Ovary (tissue), 7 donors: ENCODE measurements at regions not wholly inside any gene's neighbourhood (a gene's known extent, or its start where the extent isn't known, plus 50 kb on each side); places are given as distances from the start of the nearest gene placed in this dataset.

Experiments used
- DNase-seq, 5 donors: peaks; one replicate each; pipeline ENCODE4 v3.0.0-alpha.2; 2019 to 2020
- H3K27ac ChIP-seq, 2 donors: fragments of 200-600 bp; one replicate each; pipeline versions ENCODE4 v1.5.1 to v1.8.0; 2019 to 2022
- H3K27me3 ChIP-seq: fragments of 200-600 bp; one replicate; pipeline ENCODE4 v1.8.0; 2022
- H3K36me3 ChIP-seq: fragments of 200-600 bp; sonication (generic); one replicate; pipeline ENCODE4 v1.5.1; 2019
- H3K4me1 ChIP-seq: one replicate; pipeline ENCODE4 v1.8.1; 2013; ENCODE audit warnings: mild to moderate bottlenecking, moderate library complexity; ENCODE audit not compliant: insufficient read depth
- H3K4me3 ChIP-seq: fragments of 200-600 bp; sonication (generic); one replicate; pipeline ENCODE4 v1.5.1; 2017
- H3K9me3 ChIP-seq, 2 donors: fragments of 200-600 bp in 1 of 2; sonication (generic) in 1 of 2; one replicate each; pipeline versions ENCODE4 v1.5.1 to v1.8.1; 2013 to 2019; ENCODE audit warnings: mild to moderate bottlenecking in 1 of 2, moderate library complexity in 1 of 2
- CTCF ChIP-seq, 3 donors: fragments of 450-650 bp in 2 of 3; fragments of 200-600 bp in 1 of 3; IDR thresholded peaks; one replicate each; pipeline versions ENCODE4 v1.5.1 to v1.8.0; 2016 to 2022; ENCODE audit warnings: antibody characterized with exemption in 3 of 3, mild to moderate bottlenecking in 1 of 3
- EP300 ChIP-seq: sonication (generic); formaldehyde crosslinking; IDR thresholded peaks from one replicate; pipeline ENCODE4 v1.6.1; 2017; ENCODE audit warnings: antibody characterized with exemption
- POLR2A ChIP-seq: fragments of 450-650 bp; IDR thresholded peaks from one replicate; pipeline ENCODE4 v1.6.1; 2017; ENCODE audit warnings: antibody characterized with exemption, mild to moderate bottlenecking, moderate library complexity
- whole genome bisulfite sequencing, 3 donors: extraction: QIAGEN DNeasy Blood & Tissue Kit in 1 of 3; methylation state at CpG; one replicate each; pipeline versions ENCODE4 v1.1.5 to v1.1.7; 2013 to 2017; 5-methylcytosine and 5-hydroxymethylcytosine counted together
- intact Hi-C, 4 donors: fragments of 100-400 bp; cut with DNase I; formaldehyde crosslinking; loops; one replicate each; pipeline versions ENCODE4 v1.11.0 to v1.15.1; 2022 to 2023
- donor health status: DM: no; HTN: no; CAD: no; lungs with moderate emphysema.
- donor health status: DM: no; HTN: no; CAD: no.
- donor health status: Bipolar disorder and iron deficiency.
- donor health status: DM: no; HTN: no; CAD: no.
- donor health status: DM: yes; HTN: yes; CAD: no.

- no peak overlapping the region for H3K4me3 ChIP-seq
- DNase-seq = no peak
- no peaks in the 10 kb centered on the region for H3K4me1 ChIP-seq
- TF ChIP-seq EP300 (no peak), POLR2A (no peak), CTCF (IDR thresholded peaks at IDR 0.05) (no peak)
- H3K9me3 ChIP-seq = no peaks in the 10 kb centered on the region
- H3K36me3 ChIP-seq = no peaks in the 10 kb centered on the region
- intact Hi-C loops = no loop called here
- WGBS, 3 donors = 15 to 31% (median 18%) methylated on average over 4 of the region's 4 CpGs
- no peaks in the 10 kb centered on the region for H3K27me3 ChIP-seq
- no peak overlapping the region for H3K27ac ChIP-seq
These were observed 311.5 kb upstream of the MAN1A1 start for GRCh38 chr6:119661078-119661477.

GRCh38 chr6:119658917-119659316, 309.4 kb upstream of the MAN1A1 start:
- TF ChIP-seq CTCF (IDR thresholded peaks at IDR 0.05) (no peak), POLR2A (no peak), EP300 (no peak)
- Histone ChIP-seq H3K4me3 (no peak overlapping the region), H3K27me3 (no peaks in the 10 kb centered on the region), H3K9me3 (no peaks in the 10 kb centered on the region), H3K27ac (no peak overlapping the region), H3K4me1 (no peaks in the 10 kb centered on the region), H3K36me3 (no peaks in the 10 kb centered on the region)
- DNase-seq = no peak
- intact Hi-C loops = no loop called here

GRCh38 chr6:119655124-119655523, 305.6 kb upstream of the MAN1A1 start:
- no peaks in the 10 kb centered on the region for H3K4me1 ChIP-seq
- H3K9me3 ChIP-seq = no peaks in the 10 kb centered on the region
- no peak overlapping the region for H3K27ac ChIP-seq
- intact Hi-C loops = no loop called here
- H3K4me3 ChIP-seq = no peak overlapping the region
- 57 to 77% (median 63%) methylated on average over 1 of the region's 1 CpG for WGBS, 3 donors
- no peak for DNase-seq
- TF ChIP-seq POLR2A = no peak
- TF ChIP-seq CTCF (IDR thresholded peaks at IDR 0.05) = no peak
- no peak for TF ChIP-seq EP300
- H3K27me3 ChIP-seq = no peaks in the 10 kb centered on the region
- no peaks in the 10 kb centered on the region for H3K36me3 ChIP-seq

GRCh38 chr6:119653329-119653728, 303.8 kb upstream of the MAN1A1 start:
- Histone ChIP-seq H3K9me3 (no peaks in the 10 kb centered on the region), H3K36me3 (no peaks in the 10 kb centered on the region), H3K4me3 (no peak overlapping the region), H3K27me3 (no peaks in the 10 kb centered on the region), H3K27ac (no peak overlapping the region), H3K4me1 (no peaks in the 10 kb centered on the region)
- DNase-seq = no peak
- WGBS, 3 donors = 83 to 91% (median 87%) methylated on average over 2 of the region's 2 CpGs
- TF ChIP-seq EP300 (no peak), POLR2A (no peak)
- intact Hi-C loops = no loop called here

- Histone ChIP-seq H3K27me3 (no peaks in the 10 kb centered on the region), H3K9me3 (no peaks in the 10 kb centered on the region), H3K4me3 (no peak overlapping the region), H3K36me3 (no peaks in the 10 kb centered on the region), H3K27ac (no peak overlapping the region), H3K4me1 (no peaks in the 10 kb centered on the region)
- no peak for TF ChIP-seq CTCF (IDR thresholded peaks at IDR 0.05)
- no peak for TF ChIP-seq POLR2A
- TF ChIP-seq EP300 = no peak
- DNase-seq = no peak
- intact Hi-C loops = no loop called here
- WGBS, 3 donors = 90 to 92% (median 91%) methylated on average over 6 of the region's 6 CpGs
These were observed 300.0 kb upstream of the MAN1A1 start for GRCh38 chr6:119649531-119649930.
